ENCODE measurements at regions not wholly inside any gene's neighbourhood (a gene's known extent, or its start where the extent isn't known, plus 50 kb on each side); places are given as distances from the start of the nearest gene placed in this dataset.

DNA sequence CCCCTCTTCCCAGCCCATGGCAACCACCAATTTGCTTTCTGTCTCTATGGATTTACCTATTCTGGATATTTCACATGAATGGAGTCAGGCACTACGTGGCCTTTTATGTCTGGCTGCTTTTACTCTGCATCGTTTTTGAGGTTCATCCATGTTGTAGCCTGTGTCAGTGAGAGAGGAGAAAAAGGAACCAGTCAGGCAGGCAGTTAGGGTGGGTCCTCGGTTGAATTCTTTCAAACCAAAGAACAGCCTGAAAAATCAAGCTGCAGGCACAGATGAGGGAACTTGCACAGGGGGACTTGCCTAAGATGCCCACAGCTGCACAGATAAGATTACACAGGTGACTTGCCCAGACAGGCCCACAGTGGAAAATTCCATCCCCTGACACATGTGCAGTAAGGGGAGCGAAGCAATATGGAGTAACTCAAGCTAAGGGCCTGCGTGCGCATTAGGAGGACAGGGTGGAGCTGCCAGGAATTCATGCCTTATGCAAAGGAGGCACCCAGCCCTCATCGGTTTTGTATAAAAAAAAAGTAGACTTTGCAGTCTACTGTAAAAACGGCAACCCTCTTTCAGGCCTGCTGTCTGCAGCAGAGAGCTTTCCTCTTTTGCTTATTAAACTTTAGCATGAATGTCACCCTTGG lies 152.4 kb upstream of the RFLNA start:
- H2BK20ac ChIP-seq (ENCODE audit: low read length) = peak overlapping the region; percentile 95
- FAIRE-seq = no peak
- 92% methylated on average over 8 of the region's 8 CpGs; no CpG with 5 or more reads in 1 of the 2 experiments for WGBS, 2 experiments (ENCODE audit: extremely low coverage in 1 of 2, insufficient coverage in 1 of 2, insufficient read length in 1 of 2, insufficient replicate concordance in 2 of 2, low coverage in 1 of 2, low lambda C conversion rate in 2 of 2, missing lambda C conversion rate in 1 of 2)
- H2AFZ ChIP-seq (ENCODE audit: low read length) = no peak overlapping the region
- peak overlapping the region in 1 of 4 experiments; percentile 10; a peak in 1 of 8 replicates for H3K4me3 ChIP-seq (ENCODE audit: extremely low read depth in 1 of 4, insufficient read depth in 2 of 4, low read depth in 3 of 4, low read length in 4 of 4)
- peaks cover 5 to 31% (median 17%) of the 10 kb centered on the region in 4 experiments; a peak in 5 of 7 replicates for H3K4me1 ChIP-seq (replicated peaks in 1 of 4; ENCODE audit: control insufficient read depth in 3 of 4, insufficient read depth in 4 of 4, low read length in 3 of 4)
- peak overlapping the region; percentile 91; the same call in 1 of the 2 replicates for H2BK5ac ChIP-seq (ENCODE audit: low read depth, low read length)
- H3K27me3 ChIP-seq (replicated peaks in 1 of 4; ENCODE audit: control insufficient read depth in 3 of 4, extremely low read depth in 1 of 4, insufficient read depth in 3 of 4, low read length in 3 of 4) = no peaks in the 10 kb centered on the region
- no peak overlapping the region for H2BK15ac ChIP-seq (ENCODE audit: low read length)
- TF ChIP-seq SAP30 (IDR thresholded peaks at IDR 0.05; ENCODE audit: insufficient read depth, insufficient replicate concordance, low read length) = no peak
- no peak for TF ChIP-seq ZNF274 (IDR thresholded peaks at IDR 0.05; ENCODE audit: borderline replicate concordance, extremely low read depth, low read length)
- no peak for TF ChIP-seq CEBPB (IDR thresholded peaks at IDR 0.05; ENCODE audit: low read depth, low read length)
- TF ChIP-seq E2F6 (IDR thresholded peaks at IDR 0.05) = no peak
- TF ChIP-seq CREB1 (IDR thresholded peaks at IDR 0.05) = no peak
- no peak for TF ChIP-seq CHD2 (IDR thresholded peaks at IDR 0.05; ENCODE audit: low read length)
- TF ChIP-seq MAFK (IDR thresholded peaks at IDR 0.05; ENCODE audit: low read depth, low read length) = no peak
- TF ChIP-seq TAF1 (IDR thresholded peaks at IDR 0.05; ENCODE audit: low read depth, low read length) = no peak
- TF ChIP-seq BACH1 (IDR thresholded peaks at IDR 0.05; ENCODE audit: low read length) = no peak
- no peak for TF ChIP-seq JUN (IDR thresholded peaks at IDR 0.05; ENCODE audit: low read depth, low read length)
- TF ChIP-seq BRCA1 (IDR thresholded peaks at IDR 0.05; ENCODE audit: low read depth, low read length) = no peak
- H2BK12ac ChIP-seq (ENCODE audit: low read depth, low read length) = peak overlapping the region; percentile 10
- 0 out of 8 replicates have a peak, but pooled peaks cover 0 to 3% (median 0%) of the 10 kb centered on the region in 4 experiments for H3K36me3 ChIP-seq (ENCODE audit: control insufficient read depth in 2 of 4, insufficient read depth in 4 of 4, low read length in 3 of 4)
- H4K91ac ChIP-seq (replicated peaks; ENCODE audit: insufficient read length, low read length) = peak overlapping the region; percentile 75
- DNase-seq (ENCODE audit: low read depth in 1 of 2, low spot score in 2 of 2) = no peak
- H3K23me2 ChIP-seq (ENCODE audit: low read depth, low read length) = no peaks in the 10 kb centered on the region
- no peaks in the 10 kb centered on the region for H3K79me1 ChIP-seq (ENCODE audit: low read depth, low read length)
- H3K56ac ChIP-seq (replicated peaks; ENCODE audit: insufficient read length, low read depth, low read length) = peak overlapping the region; percentile 50
- peak overlapping the region; percentile 84; the same call in 1 of the 2 replicates for H2AK5ac ChIP-seq (ENCODE audit: low read depth, low read length)
- H3K27ac ChIP-seq (ENCODE audit: low read depth, low read length) = peak overlapping the region; percentile 79; the same call in 1 of the 2 replicates
- no peaks in the 10 kb centered on the region for H3K79me2 ChIP-seq (ENCODE audit: control insufficient read depth in 1 of 2, insufficient read depth in 2 of 2, low read length in 2 of 2)
- CTCF ChIA-PET (ENCODE audit: partially characterized antibody) = interaction anchor here (4.2 kb wide), 1 partner anchor 106 kb away, joined by 13 read pairs; no protein-coding TSS in a partner anchor
- POLR2A ChIA-PET (ENCODE audit: partially characterized antibody) = interaction anchor here (0.6 to 2.8 kb wide), 4 partner anchors 11 to 88 kb away, joined by 3 to 12 read pairs (median 6); no protein-coding TSS in a partner anchor
- H4K20me1 ChIP-seq (replicated peaks in 1 of 2; ENCODE audit: control insufficient read depth in 1 of 2, insufficient read depth in 2 of 2, low read length in 2 of 2) = no peaks in the 10 kb centered on the region
- H3K9me3 ChIP-seq (ENCODE audit: insufficient read depth in 2 of 2, low read depth in 1 of 2, low read length in 1 of 2) = peaks cover 8 to 10% of the 10 kb centered on the region in 2 experiments
- H3K4ac ChIP-seq (replicated peaks; ENCODE audit: insufficient read length, low read depth, low read length) = peak overlapping the region; percentile 71
- peak overlapping the region; percentile 93 for H2BK120ac ChIP-seq (replicated peaks; ENCODE audit: low read depth, low read length)
- H4K5ac ChIP-seq (ENCODE audit: insufficient read length, low read depth, low read length) = peak overlapping the region; percentile 49
- no peak overlapping the region for H3K23ac ChIP-seq (ENCODE audit: insufficient read length)
- H3K14ac ChIP-seq (ENCODE audit: insufficient read length) = no peak overlapping the region
- H3K9ac ChIP-seq (replicated peaks in 1 of 4; ENCODE audit: extremely low read depth in 1 of 4, low read depth in 3 of 4, low read length in 3 of 4) = no peak overlapping the region
- peak overlapping the region; percentile 88 for H3K18ac ChIP-seq (ENCODE audit: extremely low read depth, low read length)
- no peak overlapping the region for H4K8ac ChIP-seq (ENCODE audit: extremely low read depth, insufficient read depth, low read length)
- no peak overlapping the region for H3K4me2 ChIP-seq (ENCODE audit: insufficient read depth in 1 of 2, low read depth in 2 of 2, low read length in 2 of 2)
